Adrenal gland (tissue), 5 donors: ENCODE measurements at regions not wholly inside any gene's neighbourhood (a gene's known extent, or its start where the extent isn't known, plus 50 kb on each side); places are given as distances from the start of the nearest gene placed in this dataset.

Experiments
- CTCF ChIP-seq, 6 experiments: fragments of 450-650 bp in 4 of 6; fragments of 200-600 bp in 2 of 6; sonication (generic) in 1 of 6; IDR thresholded peaks; 1 replicate in 5 of 6; 2 replicates in 1 of 6; pipeline versions ENCODE4 v1.5.1 to v1.8.0; 2016 to 2021; ENCODE audit warnings: antibody characterized with exemption in 6 of 6, mild to moderate bottlenecking in 2 of 6, moderate library complexity in 1 of 6
- POLR2A ChIP-seq, 2 donors: fragments of 450-650 bp; IDR thresholded peaks; one replicate each; pipeline ENCODE4 v1.6.1; 2017; ENCODE audit warnings: antibody characterized with exemption in 2 of 2, mild to moderate bottlenecking in 2 of 2, moderate library complexity in 1 of 2
- donor health status: DM: no; HTN: no; CAD: no.

DNA sequence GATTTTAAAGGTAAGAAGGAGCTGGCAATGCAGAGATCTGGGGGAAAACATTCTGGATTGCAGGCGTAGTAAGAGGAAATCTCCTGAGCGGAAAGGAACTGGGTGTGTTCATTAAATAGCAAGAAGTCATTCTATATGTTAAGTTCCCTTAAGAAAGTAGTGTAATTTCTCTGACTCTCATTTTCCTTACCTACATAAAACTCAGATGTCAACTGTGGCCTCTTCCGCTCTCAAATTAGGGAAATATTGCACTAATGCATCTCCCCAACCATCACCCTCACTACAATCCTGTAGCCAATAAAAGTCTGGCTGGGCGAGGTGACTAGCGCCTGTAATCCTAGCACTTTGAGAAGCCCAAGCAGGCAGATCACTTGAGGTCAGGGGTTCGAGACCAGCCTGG lies 89.0 kb upstream of the CDC42EP3 start:
- no peak for TF ChIP-seq CTCF (IDR thresholded peaks at IDR 0.05)
- no peak for TF ChIP-seq POLR2A (IDR thresholded peaks at IDR 0.05)
